Sigmoid colon (tissue), 6 donors: ENCODE measurements at regions not wholly inside any gene's neighbourhood (a gene's known extent, or its start where the extent isn't known, plus 50 kb on each side); places are given as distances from the start of the nearest gene placed in this dataset.

Source experiments
- DNase-seq: peaks from one replicate; pipeline ENCODE4 v3.0.0-alpha.2; 2019
- H3K27ac ChIP-seq, 4 donors: fragments of 200-600 bp; sonication (generic); one replicate each; pipeline ENCODE4 v1.5.1; 2016 to 2019; ENCODE audit warnings: mild to moderate bottlenecking in 1 of 4
- H3K27me3 ChIP-seq, 3 donors: fragments of 200-600 bp; sonication (generic); one replicate each; pipeline ENCODE4 v1.5.1; 2019; ENCODE audit warnings: mild to moderate bottlenecking in 1 of 3
- H3K36me3 ChIP-seq, 4 donors: fragments of 200-600 bp; sonication (generic); one replicate each; pipeline ENCODE4 v1.5.1; 2016 to 2019
- H3K4me1 ChIP-seq, 4 donors: fragments of 200-600 bp; sonication (generic); one replicate each; pipeline ENCODE4 v1.5.1; 2017 to 2019
- H3K4me3 ChIP-seq, 4 donors: fragments of 200-600 bp; sonication (generic); one replicate each; pipeline ENCODE4 v1.5.1; 2017 to 2019; ENCODE audit warnings: mild to moderate bottlenecking in 2 of 4, moderate library complexity in 1 of 4
- H3K9me3 ChIP-seq, 4 donors: fragments of 200-600 bp in 3 of 4; sonication (generic) in 3 of 4; one replicate each; pipeline versions ENCODE4 v1.5.1 to v1.6.1; 2013 to 2019
- CTCF ChIP-seq, 4 experiments: fragments of 450-650 bp in 3 of 4; fragments of 200-600 bp in 1 of 4; IDR thresholded peaks; one replicate each; pipeline ENCODE4 v1.5.1; 2016 to 2019; ENCODE audit warnings: antibody characterized with exemption in 4 of 4, mild to moderate bottlenecking in 3 of 4, moderate library complexity in 2 of 4
- EP300 ChIP-seq, 4 donors: sonication (generic); formaldehyde crosslinking; IDR thresholded peaks; one replicate each; pipeline ENCODE4 v1.6.1; 2017; ENCODE audit warnings: antibody characterized with exemption in 4 of 4
- POLR2A ChIP-seq, 2 donors: fragments of 450-650 bp; IDR thresholded peaks; one replicate each; pipeline ENCODE4 v1.6.1; 2016; ENCODE audit warnings: antibody characterized with exemption in 2 of 2, mild to moderate bottlenecking in 2 of 2, moderate library complexity in 2 of 2
- POLR2AphosphoS5 ChIP-seq, 4 donors: sonication (generic); formaldehyde crosslinking; IDR thresholded peaks; one replicate each; pipeline ENCODE4 v1.6.1; 2017; ENCODE audit warnings: antibody characterized with exemption in 4 of 4
- WGBS, 2 donors: extraction: QIAGEN DNeasy Blood & Tissue Kit; methylation state at CpG; one replicate each; pipeline ENCODE4 v1.1.7; 2013; 5-methylcytosine and 5-hydroxymethylcytosine counted together
- intact Hi-C: fragments of 100-400 bp; cut with DNase I; formaldehyde crosslinking; loops from one replicate; pipeline ENCODE4 v1.15.1; 2023
- donor health status: healthy with polysubstance abuse.
- donor health status: healthy.

GRCh38 chr21:28821276-28822122 lies 171.2 kb downstream of the LTN1 start:
- peaks cover 0 to 31% (median 25%) of the 10 kb centered on the region in 4 donors for H3K4me1 ChIP-seq
- intact Hi-C loops = loop anchor here (5.0 kb wide), 1 partner anchor 66 kb away; a partner anchor contains a TSS

GRCh38 chr21:28818663-28819278 lies 173.9 kb downstream of the LTN1 start:
- Histone ChIP-seq H3K4me3 (no peak overlapping the region), H3K27me3 (no peaks in the 10 kb centered on the region), H3K4me1 (peaks cover 0 to 31% (median 25%) of the 10 kb centered on the region in 4 donors), H3K36me3 (no peaks in the 10 kb centered on the region), H3K27ac (peak overlapping the region in 1 of 4 donors; percentile 50), H3K9me3 (no peaks in the 10 kb centered on the region)
- intact Hi-C loops = no loop called here
- no peak for DNase-seq
- TF ChIP-seq POLR2AphosphoS5 (IDR thresholded peaks at IDR 0.05) (no peak), POLR2A (IDR thresholded peaks at IDR 0.05) (no peak), EP300 (IDR thresholded peaks at IDR 0.05) (no peak), CTCF (IDR thresholded peaks at IDR 0.05) (no peak)
- 87 to 91% methylated on average over 4 of the region's 4 CpGs for WGBS, 2 donors

More at GRCh38 chr21:28821276-28822122, 171.2 kb downstream of the LTN1 start:
- Histone ChIP-seq H3K27me3 (no peaks in the 10 kb centered on the region), H3K4me3 (no peak overlapping the region), H3K36me3 (no peaks in the 10 kb centered on the region), H3K27ac (peak overlapping the region; percentile 17 to 81 (median 66)), H3K9me3 (no peaks in the 10 kb centered on the region)
- 86 to 91% methylated on average over 6 of the region's 6 CpGs for WGBS, 2 donors
- peak in 1 of 4 donors; percentile 60 for TF ChIP-seq POLR2AphosphoS5 (IDR thresholded peaks at IDR 0.05)
- no peak for TF ChIP-seq EP300 (IDR thresholded peaks at IDR 0.05)
- TF ChIP-seq CTCF (IDR thresholded peaks at IDR 0.05) = no peak
- TF ChIP-seq POLR2A (IDR thresholded peaks at IDR 0.05) = no peak
- DNase-seq = no peak

- TF ChIP-seq POLR2A (IDR thresholded peaks at IDR 0.05) = no peak
- TF ChIP-seq EP300 (IDR thresholded peaks at IDR 0.05) = no peak
- no peak for TF ChIP-seq POLR2AphosphoS5 (IDR thresholded peaks at IDR 0.05)
- TF ChIP-seq CTCF (IDR thresholded peaks at IDR 0.05) = no peak
- Histone ChIP-seq H3K4me3 (no peak overlapping the region), H3K9me3 (no peaks in the 10 kb centered on the region), H3K27ac (peak overlapping the region in 1 of 4 donors; percentile 4), H3K4me1 (peaks cover 0 to 23% (median 18%) of the 10 kb centered on the region in 4 donors), H3K36me3 (no peaks in the 10 kb centered on the region), H3K27me3 (no peaks in the 10 kb centered on the region)
- WGBS, 2 donors = 93 to 97% methylated on average over 2 of the region's 2 CpGs
- intact Hi-C loops = no loop called here
- no peak for DNase-seq
Measured at GRCh38 chr21:28817871-28818270, 174.8 kb downstream of the LTN1 start.

- WGBS, 2 donors = 88 to 91% methylated on average over 3 of the region's 3 CpGs
- H3K9me3 ChIP-seq = peaks cover 0 to 7% (median 2%) of the 10 kb centered on the region in 4 donors
- TF ChIP-seq POLR2A (IDR thresholded peaks at IDR 0.05) (no peak), POLR2AphosphoS5 (IDR thresholded peaks at IDR 0.05) (no peak), EP300 (IDR thresholded peaks at IDR 0.05) (no peak), CTCF (IDR thresholded peaks at IDR 0.05) (no peak)
- no peak overlapping the region for H3K27ac ChIP-seq
- DNase-seq = no peak
- H3K27me3 ChIP-seq = no peaks in the 10 kb centered on the region
- no peaks in the 10 kb centered on the region for H3K36me3 ChIP-seq
- H3K4me3 ChIP-seq = no peak overlapping the region
- H3K4me1 ChIP-seq = no peaks in the 10 kb centered on the region
- intact Hi-C loops = no loop called here
Measured at GRCh38 chr21:28811860-28812259, 180.8 kb downstream of the LTN1 start.
